WTC11 (cell line): ENCODE measurements at regions not wholly inside any gene's neighbourhood (a gene's known extent, or its start where the extent isn't known, plus 50 kb on each side); places are given as distances from the start of the nearest gene placed in this dataset.

Experiments used
- ATAC-seq: fragments of 200-7000 bp; cut with Tn5 transposase; 2 replicates; pipeline ENCODE4 v1.10.0; 2021; ENCODE audit warnings: mild to moderate bottlenecking, moderate library complexity
- CTCF ChIA-PET: fragments of 300-600 bp; sonication (Branson Sonifier 250); formaldehyde crosslinking; loops from one replicate; lab custom pipeline; 2021; ENCODE audit warnings: antibody characterized with exemption; lab: Charles Lee
- POLR2A ChIA-PET: fragments of 350-600 bp; sonication (Branson Sonifier 250); formaldehyde crosslinking; loops from one replicate; lab custom pipeline; 2021; ENCODE audit warnings: antibody characterized with exemption; lab: Charles Lee
- DNase-seq: peaks from one replicate; pipeline ENCODE4 v3.0.0; 2021; ENCODE audit warnings: low spot score
- H3K27ac Mint-ChIP-seq: 2 replicates; pipeline ENCODE4 v1.8.0; 2021; ENCODE audit warnings: mixed read lengths
- H3K27me3 Mint-ChIP-seq: 2 replicates; pipeline ENCODE4 v1.8.0; 2021; ENCODE audit warnings: low read depth, mild to moderate bottlenecking, moderate library complexity, mixed read lengths
- H3K36me3 Mint-ChIP-seq: 2 replicates; pipeline ENCODE4 v1.8.0; 2021; ENCODE audit warnings: mixed read lengths
- H3K4me1 Mint-ChIP-seq: 2 replicates; pipeline ENCODE4 v1.8.0; 2022; ENCODE audit warnings: mixed read lengths
- H3K4me3 Mint-ChIP-seq: 2 replicates; pipeline ENCODE4 v1.8.0; 2021; ENCODE audit warnings: mild to moderate bottlenecking, moderate library complexity, mixed read lengths
- H3K9me3 Mint-ChIP-seq: 2 replicates; pipeline ENCODE4 v1.8.0; 2021; ENCODE audit warnings: mixed read lengths
- ATF6 ChIP-seq: sonication (generic); formaldehyde crosslinking; IDR thresholded peaks from 2 replicates; pipeline ENCODE4 v1.8.1; 2023; ENCODE audit warnings: mild to moderate bottlenecking, missing genetic modification reagents
- CBFB ChIP-seq: sonication (generic); formaldehyde crosslinking; IDR thresholded peaks from 2 replicates; pipeline ENCODE4 v1.8.1; 2022; ENCODE audit warnings: mild to moderate bottlenecking, low read depth, missing genetic modification reagents
- ELF4 ChIP-seq: sonication (generic); formaldehyde crosslinking; IDR thresholded peaks from 2 replicates; pipeline ENCODE4 v1.8.1; 2022; ENCODE audit warnings: low read depth, mild to moderate bottlenecking, moderate library complexity, missing genetic modification reagents
- ESRRA ChIP-seq: sonication (generic); formaldehyde crosslinking; IDR thresholded peaks from 2 replicates; pipeline ENCODE4 v1.8.1; 2022; ENCODE audit warnings: mild to moderate bottlenecking, missing genetic modification reagents, borderline replicate concordance
- FOXP1 ChIP-seq: sonication (generic); formaldehyde crosslinking; IDR thresholded peaks from 2 replicates; pipeline ENCODE4 v1.8.0; 2022; ENCODE audit warnings: missing genetic modification reagents, mild to moderate bottlenecking, moderate library complexity, borderline replicate concordance
- FOXP4 ChIP-seq: sonication (generic); formaldehyde crosslinking; IDR thresholded peaks from 2 replicates; pipeline ENCODE4 v1.8.0; 2022; ENCODE audit warnings: mild to moderate bottlenecking, missing genetic modification reagents
- HMGA2 ChIP-seq: fragments of 250-450 bp; sonication (Bioruptor Pico); IDR thresholded peaks from 2 replicates; pipeline ENCODE4 v1.4.0; 2021; ENCODE audit warnings: mild to moderate bottlenecking, moderate library complexity
- KAT7 ChIP-seq: sonication (generic); formaldehyde crosslinking; IDR thresholded peaks from 2 replicates; pipeline ENCODE4 v1.8.1; 2023; ENCODE audit warnings: missing genetic modification reagents, mild to moderate bottlenecking, borderline replicate concordance
- OVOL2 ChIP-seq: fragments of 250-450 bp; sonication (Bioruptor Pico); IDR thresholded peaks from 2 replicates; pipeline ENCODE4 v1.9.0; 2021; ENCODE audit warnings: mild to moderate bottlenecking, borderline replicate concordance
- SOX15 ChIP-seq: fragments of 250-450 bp; sonication (Bioruptor Pico); IDR thresholded peaks from 2 replicates; pipeline ENCODE4 v1.9.0; 2021; ENCODE audit warnings: mild to moderate bottlenecking
- SP1 ChIP-seq: sonication (generic); formaldehyde crosslinking; conservative IDR thresholded peaks from 2 replicates; pipeline ENCODE4 v1.8.1; 2022; ENCODE audit warnings: missing genetic modification reagents
- ZBTB43 ChIP-seq: sonication (generic); formaldehyde crosslinking; IDR thresholded peaks from 2 replicates; pipeline ENCODE4 v1.8.1; 2023; ENCODE audit warnings: mild to moderate bottlenecking, missing genetic modification reagents
- ZMAT4 ChIP-seq: fragments of 250-450 bp; sonication (Bioruptor Pico); IDR thresholded peaks from 2 replicates; pipeline ENCODE4 v1.9.0; 2021; ENCODE audit warnings: mild to moderate bottlenecking
- ZNF121 ChIP-seq: sonication (generic); formaldehyde crosslinking; IDR thresholded peaks from 2 replicates; pipeline ENCODE4 v1.8.0; 2023; ENCODE audit warnings: missing genetic modification reagents
- ZNF138 ChIP-seq: sonication (generic); formaldehyde crosslinking; conservative IDR thresholded peaks from 2 replicates; pipeline ENCODE4 v1.8.1; 2022; ENCODE audit warnings: mild to moderate bottlenecking, moderate library complexity, missing genetic modification reagents
- TF ChIP-seq, protein P1 (sequence below): sonication (generic); formaldehyde crosslinking; conservative IDR thresholded peaks from 2 replicates; pipeline ENCODE4 v1.8.1; 2022; ENCODE audit warnings: mild to moderate bottlenecking, missing genetic modification reagents
- TF ChIP-seq, protein P2 (sequence below): fragments of 250-450 bp; sonication (Bioruptor Pico); IDR thresholded peaks from 2 replicates; pipeline ENCODE4 v1.9.0; 2021; ENCODE audit warnings: mild to moderate bottlenecking, borderline replicate concordance

GRCh38 chr5:93909356-93909755 lies 168.0 kb upstream of the POU5F2 start (continued):
- TF ChIP-seq, protein P1, sequence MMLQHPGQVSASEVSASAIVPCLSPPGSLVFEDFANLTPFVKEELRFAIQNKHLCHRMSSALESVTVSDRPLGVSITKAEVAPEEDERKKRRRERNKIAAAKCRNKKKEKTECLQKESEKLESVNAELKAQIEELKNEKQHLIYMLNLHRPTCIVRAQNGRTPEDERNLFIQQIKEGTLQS (CRISPR knock-in tag): no peak
- TF ChIP-seq SP1 (CRISPR knock-in tag) (no peak), FOXP4 (CRISPR knock-in tag) (no peak)

GRCh38 chr5:93904917-93905316 lies 163.5 kb upstream of the POU5F2 start:
- H3K9me3 Mint-ChIP-seq: no peaks in the 10 kb centered on the region
- H3K4me1 Mint-ChIP-seq: no peaks in the 10 kb centered on the region
- H3K27me3 Mint-ChIP-seq: no peaks in the 10 kb centered on the region; the same call in 1 of the 2 replicates
- no peaks in the 10 kb centered on the region for H3K36me3 Mint-ChIP-seq
- no peak for DNase-seq
- POLR2A ChIA-PET: no interaction called here
- ATAC-seq: no peak
- TF ChIP-seq OVOL2 (CRISPR knock-in tag): no peak
- TF ChIP-seq ZNF121 (CRISPR knock-in tag): no peak
- no peak for TF ChIP-seq FOXP1
- no peak for TF ChIP-seq CBFB (CRISPR knock-in tag)
- no peak for TF ChIP-seq HMGA2 (CRISPR knock-in tag)
- TF ChIP-seq ZNF138 (CRISPR knock-in tag): no peak
- TF ChIP-seq SOX15: no peak
- TF ChIP-seq ATF6 (CRISPR knock-in tag): no peak
- no peak for TF ChIP-seq KAT7 (CRISPR knock-in tag)
- no peak for TF ChIP-seq ZMAT4 (CRISPR knock-in tag)
- no peak for TF ChIP-seq ELF4 (CRISPR knock-in tag)
- TF ChIP-seq, protein P2, sequence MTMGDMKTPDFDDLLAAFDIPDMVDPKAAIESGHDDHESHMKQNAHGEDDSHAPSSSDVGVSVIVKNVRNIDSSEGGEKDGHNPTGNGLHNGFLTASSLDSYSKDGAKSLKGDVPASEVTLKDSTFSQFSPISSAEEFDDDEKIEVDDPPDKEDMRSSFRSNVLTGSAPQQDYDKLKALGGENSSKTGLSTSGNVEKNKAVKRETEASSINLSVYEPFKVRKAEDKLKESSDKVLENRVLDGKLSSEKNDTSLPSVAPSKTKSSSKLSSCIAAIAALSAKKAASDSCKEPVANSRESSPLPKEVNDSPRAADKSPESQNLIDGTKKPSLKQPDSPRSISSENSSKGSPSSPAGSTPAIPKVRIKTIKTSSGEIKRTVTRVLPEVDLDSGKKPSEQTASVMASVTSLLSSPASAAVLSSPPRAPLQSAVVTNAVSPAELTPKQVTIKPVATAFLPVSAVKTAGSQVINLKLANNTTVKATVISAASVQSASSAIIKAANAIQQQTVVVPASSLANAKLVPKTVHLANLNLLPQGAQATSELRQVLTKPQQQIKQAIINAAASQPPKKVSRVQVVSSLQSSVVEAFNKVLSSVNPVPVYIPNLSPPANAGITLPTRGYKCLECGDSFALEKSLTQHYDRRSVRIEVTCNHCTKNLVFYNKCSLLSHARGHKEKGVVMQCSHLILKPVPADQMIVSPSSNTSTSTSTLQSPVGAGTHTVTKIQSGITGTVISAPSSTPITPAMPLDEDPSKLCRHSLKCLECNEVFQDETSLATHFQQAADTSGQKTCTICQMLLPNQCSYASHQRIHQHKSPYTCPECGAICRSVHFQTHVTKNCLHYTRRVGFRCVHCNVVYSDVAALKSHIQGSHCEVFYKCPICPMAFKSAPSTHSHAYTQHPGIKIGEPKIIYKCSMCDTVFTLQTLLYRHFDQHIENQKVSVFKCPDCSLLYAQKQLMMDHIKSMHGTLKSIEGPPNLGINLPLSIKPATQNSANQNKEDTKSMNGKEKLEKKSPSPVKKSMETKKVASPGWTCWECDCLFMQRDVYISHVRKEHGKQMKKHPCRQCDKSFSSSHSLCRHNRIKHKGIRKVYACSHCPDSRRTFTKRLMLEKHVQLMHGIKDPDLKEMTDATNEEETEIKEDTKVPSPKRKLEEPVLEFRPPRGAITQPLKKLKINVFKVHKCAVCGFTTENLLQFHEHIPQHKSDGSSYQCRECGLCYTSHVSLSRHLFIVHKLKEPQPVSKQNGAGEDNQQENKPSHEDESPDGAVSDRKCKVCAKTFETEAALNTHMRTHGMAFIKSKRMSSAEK (CRISPR knock-in tag): no peak
- TF ChIP-seq ESRRA: no peak
- TF ChIP-seq ZBTB43 (CRISPR knock-in tag): no peak
- CTCF ChIA-PET: no interaction called here
- H3K27ac Mint-ChIP-seq: no peak overlapping the region
- H3K4me3 Mint-ChIP-seq: no peak overlapping the region
